OCI-LY3 (cell line): ENCODE measurements at regions not wholly inside any gene's neighbourhood (a gene's known extent, or its start where the extent isn't known, plus 50 kb on each side); places are given as distances from the start of the nearest gene placed in this dataset.

Experiments used
- H2AFZ ChIP-seq: fragments of 200-600, 300-600 bp; shearing (Covaris generic); 2 replicates; pipeline ENCODE4 v1.6.0; 2014; ENCODE audit warnings: antibody characterized with exemption, low read depth, low read length
- H3K27ac ChIP-seq: fragments of 200-600, 300-600 bp; sonication (generic); 2 replicates; pipeline ENCODE4 v1.5.1; 2014; ENCODE audit warnings: mild to moderate bottlenecking, low read length, moderate library complexity, mixed read lengths
- H3K27me3 ChIP-seq: fragments of 200-600, 300-600 bp; sonication (generic); 2 replicates; pipeline ENCODE4 v1.6.1; 2014; ENCODE audit warnings: low read depth, low read length, mixed read lengths
- H3K36me3 ChIP-seq: fragments of 200-600, 300-600 bp; sonication (generic); replicated peaks from 2 replicates; pipeline ENCODE3; 2014; ENCODE audit warnings: low read depth, low read length, mixed read lengths
- H3K4me1 ChIP-seq: fragments of 300-600, 200-600 bp; sonication (generic); 2 replicates; pipeline ENCODE4 v1.6.1; 2014; ENCODE audit warnings: low read length, mixed read lengths
- H3K4me2 ChIP-seq: fragments of 200-600, 300-600 bp; sonication (generic); 2 replicates; pipeline ENCODE4 v1.6.1; 2014; ENCODE audit warnings: low read length, mixed read lengths
- H3K4me3 ChIP-seq: fragments of 300-600, 200-600 bp; sonication (generic); 2 replicates; pipeline ENCODE4 v1.5.1; 2014; ENCODE audit warnings: antibody characterized with exemption, mild to moderate bottlenecking, low read length, moderate library complexity
- H3K79me2 ChIP-seq: fragments of 300-600, 200-600 bp; shearing (Covaris generic); 2 replicates; pipeline ENCODE4 v1.6.1; 2014; ENCODE audit warnings: mild to moderate bottlenecking, low read length, mixed read lengths
- H3K9ac ChIP-seq: fragments of 300-600, 200-600 bp; shearing (Covaris generic); 2 replicates; pipeline ENCODE4 v1.6.0; 2014; ENCODE audit warnings: mild to moderate bottlenecking, low read length, moderate library complexity
- H3K9me3 ChIP-seq: fragments of 200-600, 300-600 bp; shearing (Covaris generic); 2 replicates; pipeline ENCODE4 v1.6.1; 2014; ENCODE audit warnings: low read length, mixed read lengths; ENCODE audit not compliant: insufficient read depth
- H4K20me1 ChIP-seq: fragments of 200-600, 300-600 bp; sonication (generic); 2 replicates; pipeline ENCODE4 v1.6.1; 2016; ENCODE audit warnings: low read length, mixed read lengths; ENCODE audit not compliant: insufficient read depth
- EZH2phosphoT487 ChIP-seq: fragments of 200-600 bp; shearing (Covaris generic); IDR thresholded peaks from 2 replicates; pipeline ENCODE4 v1.6.1; 2018; ENCODE audit warnings: antibody characterized with exemption, mixed run types, low read depth
- TF ChIP-seq, protein P1 (sequence below): fragments of 200-600, 300-600 bp; sonication (generic); IDR thresholded peaks from 2 replicates; pipeline ENCODE4 v1.5.1; 2014; ENCODE audit warnings: antibody characterized with exemption, low read length, low read depth

DNA sequence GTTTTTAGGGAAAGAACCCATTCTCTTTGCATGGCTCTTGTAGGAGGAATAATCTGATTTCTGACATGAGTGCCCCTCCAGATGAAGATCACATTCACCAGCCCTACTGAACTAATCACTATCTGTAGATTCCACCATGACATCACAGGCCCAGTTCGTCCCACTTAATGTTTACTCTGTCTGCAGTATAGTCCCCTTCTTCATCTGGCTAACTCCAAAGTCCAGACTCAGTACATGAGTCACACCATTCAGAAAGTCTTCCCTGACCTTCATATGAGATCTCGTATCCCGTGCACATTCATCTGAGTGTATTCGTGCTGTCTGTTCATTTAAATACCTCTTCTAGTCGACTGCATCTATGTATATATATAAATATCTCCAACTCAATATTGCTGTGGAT, 366.5 kb upstream of the AKR1E2 start:
- H4K20me1 ChIP-seq: no peaks in the 10 kb centered on the region
- H3K79me2 ChIP-seq: no peaks in the 10 kb centered on the region
- H3K4me2 ChIP-seq: no peak overlapping the region
- no peak overlapping the region for H3K4me3 ChIP-seq
- H3K27ac ChIP-seq: no peak overlapping the region
- H3K4me1 ChIP-seq: no peaks in the 10 kb centered on the region
- no peak overlapping the region for H2AFZ ChIP-seq
- H3K9me3 ChIP-seq: no peaks in the 10 kb centered on the region
- TF ChIP-seq, protein P1, sequence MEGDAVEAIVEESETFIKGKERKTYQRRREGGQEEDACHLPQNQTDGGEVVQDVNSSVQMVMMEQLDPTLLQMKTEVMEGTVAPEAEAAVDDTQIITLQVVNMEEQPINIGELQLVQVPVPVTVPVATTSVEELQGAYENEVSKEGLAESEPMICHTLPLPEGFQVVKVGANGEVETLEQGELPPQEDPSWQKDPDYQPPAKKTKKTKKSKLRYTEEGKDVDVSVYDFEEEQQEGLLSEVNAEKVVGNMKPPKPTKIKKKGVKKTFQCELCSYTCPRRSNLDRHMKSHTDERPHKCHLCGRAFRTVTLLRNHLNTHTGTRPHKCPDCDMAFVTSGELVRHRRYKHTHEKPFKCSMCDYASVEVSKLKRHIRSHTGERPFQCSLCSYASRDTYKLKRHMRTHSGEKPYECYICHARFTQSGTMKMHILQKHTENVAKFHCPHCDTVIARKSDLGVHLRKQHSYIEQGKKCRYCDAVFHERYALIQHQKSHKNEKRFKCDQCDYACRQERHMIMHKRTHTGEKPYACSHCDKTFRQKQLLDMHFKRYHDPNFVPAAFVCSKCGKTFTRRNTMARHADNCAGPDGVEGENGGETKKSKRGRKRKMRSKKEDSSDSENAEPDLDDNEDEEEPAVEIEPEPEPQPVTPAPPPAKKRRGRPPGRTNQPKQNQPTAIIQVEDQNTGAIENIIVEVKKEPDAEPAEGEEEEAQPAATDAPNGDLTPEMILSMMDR: no peak
- no peak for TF ChIP-seq EZH2phosphoT487
- no peaks in the 10 kb centered on the region for H3K36me3 ChIP-seq
- no peak overlapping the region for H3K9ac ChIP-seq
- no peaks in the 10 kb centered on the region for H3K27me3 ChIP-seq

DNA sequence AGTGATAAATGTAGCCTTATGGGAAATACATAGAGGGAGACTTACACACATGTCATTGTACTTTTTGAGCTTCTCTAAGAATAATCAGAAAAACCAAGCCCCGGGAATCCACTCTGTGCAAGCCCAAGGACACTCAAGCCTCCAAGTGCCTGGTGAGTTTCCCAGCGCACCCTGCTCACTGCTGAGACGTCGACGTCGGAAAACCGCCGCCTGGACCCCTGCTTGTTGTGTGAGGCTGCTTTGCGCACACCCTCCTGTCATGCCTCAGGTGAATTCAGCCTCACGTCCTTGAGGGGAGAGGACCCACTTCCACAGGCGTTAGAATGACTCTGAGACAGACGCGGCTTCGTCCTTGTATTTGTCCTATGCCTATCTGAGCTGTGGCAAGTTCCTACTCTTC, 368.4 kb upstream of the AKR1E2 start:
- no peak overlapping the region for H2AFZ ChIP-seq
- H3K4me1 ChIP-seq: no peaks in the 10 kb centered on the region
- H4K20me1 ChIP-seq: no peaks in the 10 kb centered on the region
- no peak overlapping the region for H3K27ac ChIP-seq
- H3K4me3 ChIP-seq: no peak overlapping the region
- H3K9me3 ChIP-seq: no peaks in the 10 kb centered on the region
- no peaks in the 10 kb centered on the region for H3K79me2 ChIP-seq
- H3K4me2 ChIP-seq: no peak overlapping the region
- no peaks in the 10 kb centered on the region for H3K27me3 ChIP-seq
- no peak for TF ChIP-seq EZH2phosphoT487
- TF ChIP-seq, protein P1: no peak
- H3K9ac ChIP-seq: no peak overlapping the region
- no peaks in the 10 kb centered on the region for H3K36me3 ChIP-seq

DNA sequence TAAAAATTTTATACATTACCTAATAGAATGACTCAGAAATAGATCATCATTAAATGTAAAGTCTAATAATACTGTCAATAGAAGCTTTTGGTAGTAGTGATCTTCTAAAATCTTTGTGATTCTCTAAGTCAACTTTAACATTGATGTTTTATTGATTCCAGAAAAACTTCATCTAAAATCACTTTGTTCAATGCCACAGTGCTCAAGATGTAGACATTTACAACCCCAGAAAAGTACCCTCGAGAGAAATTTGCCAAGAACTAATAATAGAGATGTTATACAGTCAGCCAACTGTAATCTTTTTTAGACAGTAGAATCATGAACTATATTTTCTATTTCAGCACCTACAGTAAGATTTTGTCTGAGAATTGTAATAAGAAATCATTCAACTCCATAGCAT, 369.2 kb upstream of the AKR1E2 start:
- Histone ChIP-seq H3K4me1 (no peaks in the 10 kb centered on the region), H3K4me2 (no peak overlapping the region), H3K9me3 (no peaks in the 10 kb centered on the region), H4K20me1 (no peaks in the 10 kb centered on the region), H3K4me3 (no peak overlapping the region), H3K9ac (no peak overlapping the region), H3K36me3 (no peaks in the 10 kb centered on the region), H3K27me3 (no peaks in the 10 kb centered on the region), H3K79me2 (no peaks in the 10 kb centered on the region), H2AFZ (no peak overlapping the region), H3K27ac (no peak overlapping the region)
- TF ChIP-seq EZH2phosphoT487: no peak
- TF ChIP-seq, protein P1: no peak

DNA sequence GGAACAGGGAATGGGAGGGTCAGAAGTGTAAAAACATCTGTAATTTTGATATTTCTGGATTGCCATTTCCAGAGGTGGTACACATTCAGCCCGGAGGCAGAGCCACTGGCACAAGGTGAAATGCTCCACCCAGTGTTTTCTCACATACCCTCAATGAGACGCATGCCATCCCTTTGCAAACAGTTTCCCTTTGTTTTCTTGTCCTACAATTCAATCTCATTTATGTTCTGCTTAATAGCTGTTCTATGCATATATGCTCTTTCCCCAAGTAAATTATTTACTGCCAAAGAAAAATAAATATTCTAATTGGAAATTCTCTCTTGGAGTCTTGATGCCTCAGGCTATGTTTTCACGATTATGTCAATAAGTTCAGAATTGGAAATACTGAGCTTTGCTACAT, 369.7 kb upstream of the AKR1E2 start:
- H3K9ac ChIP-seq: no peak overlapping the region
- H3K4me2 ChIP-seq: no peak overlapping the region
- H3K27me3 ChIP-seq: no peaks in the 10 kb centered on the region
- H2AFZ ChIP-seq: no peak overlapping the region
- no peak overlapping the region for H3K27ac ChIP-seq
- H3K4me3 ChIP-seq: no peak overlapping the region
- no peaks in the 10 kb centered on the region for H4K20me1 ChIP-seq
- no peaks in the 10 kb centered on the region for H3K79me2 ChIP-seq
- H3K9me3 ChIP-seq: no peaks in the 10 kb centered on the region
- no peaks in the 10 kb centered on the region for H3K36me3 ChIP-seq
- H3K4me1 ChIP-seq: no peaks in the 10 kb centered on the region
- TF ChIP-seq, protein P1: no peak
- TF ChIP-seq EZH2phosphoT487: no peak
